ENCODE measurements at regions not wholly inside any gene's neighbourhood (a gene's known extent, or its start where the extent isn't known, plus 50 kb on each side); places are given as distances from the start of the nearest gene placed in this dataset.

DNA sequence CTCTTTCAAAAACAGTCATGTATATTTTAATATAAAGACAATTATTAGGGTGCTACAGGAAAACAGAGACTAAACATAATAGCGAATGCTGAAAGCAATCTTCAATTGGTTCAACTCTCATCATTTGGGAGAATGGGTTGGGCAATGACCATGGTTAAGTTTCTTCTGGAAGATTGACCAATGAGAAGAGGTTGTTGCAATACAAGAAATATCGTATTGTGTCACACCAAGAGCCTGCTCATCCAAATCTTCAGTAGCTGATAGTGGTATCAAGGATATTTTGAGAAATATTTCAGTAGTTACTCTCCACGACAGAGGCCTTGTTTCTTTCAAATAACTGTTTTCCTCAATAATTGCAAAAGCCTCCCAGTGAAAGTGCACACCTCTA lies 83.0 kb upstream of the FNDC3A start:
- DNase-seq: peak; percentile 75

- DNase-seq: peak; percentile 82
These were observed 79.4 kb upstream of the FNDC3A start for GRCh38 chr13:48896312-48896711.

DNA sequence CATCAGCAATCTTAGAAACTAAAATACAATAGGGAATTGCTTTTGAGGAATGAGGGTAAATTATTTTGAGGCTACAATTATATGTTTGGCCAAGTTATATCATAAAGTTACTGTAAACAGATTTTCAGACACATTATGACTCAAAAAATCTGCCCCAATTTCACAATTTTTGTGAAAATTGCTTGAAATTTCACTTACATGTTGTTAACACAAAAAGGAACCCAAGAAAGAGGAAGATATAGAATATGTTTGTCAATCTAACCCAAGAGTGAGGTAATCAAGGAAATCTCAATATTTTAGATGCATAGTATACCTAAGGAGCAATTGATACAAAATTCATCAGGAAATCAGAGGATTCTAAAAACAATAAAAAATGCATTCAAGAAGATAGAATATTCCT lies 73.9 kb upstream of the FNDC3A start:
- peak; percentile 98 for DNase-seq

DNA sequence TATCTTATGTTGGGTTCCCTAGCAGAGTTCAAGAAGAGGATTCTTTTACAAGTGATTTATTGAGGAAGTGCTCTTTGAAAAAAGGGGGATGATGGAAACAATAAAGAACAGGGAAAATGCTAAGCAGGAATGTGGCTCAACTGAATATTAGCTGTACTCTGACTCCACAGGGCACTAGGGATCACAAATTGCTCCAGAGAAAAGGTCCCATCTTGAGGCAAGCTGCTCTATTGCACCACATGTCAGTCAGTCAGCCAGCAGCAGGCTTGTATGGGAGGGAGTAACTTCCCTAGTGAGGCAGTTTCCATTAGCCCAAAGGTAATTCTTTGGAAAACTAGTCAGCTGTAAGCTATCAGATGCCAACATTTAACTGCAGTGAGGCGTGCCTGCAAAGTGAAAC lies 73.3 kb upstream of the FNDC3A start:
- peak; percentile 87 for DNase-seq

GRCh38 chr13:48904668-48905290 lies 70.9 kb upstream of the FNDC3A start:
- DNase-seq: no peak

DNA sequence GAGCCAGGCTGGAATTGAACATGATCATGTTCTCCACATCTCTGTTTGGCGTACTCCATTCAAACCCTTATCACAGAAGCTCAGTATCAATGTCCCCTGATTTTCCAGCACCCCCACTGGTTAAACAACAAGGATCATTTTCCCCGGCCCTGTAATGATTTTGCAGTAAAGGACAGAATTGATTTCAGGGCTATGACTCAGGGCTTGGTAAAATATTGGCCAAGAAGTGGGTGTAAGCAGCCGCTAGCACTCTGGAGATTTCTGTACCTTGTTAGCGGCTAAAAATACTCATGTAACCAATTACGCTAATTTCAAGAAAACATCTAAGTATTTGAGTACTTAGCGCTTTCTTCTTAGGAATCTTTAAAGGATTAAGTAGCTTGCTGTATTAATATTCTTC lies 69.5 kb upstream of the FNDC3A start:
- no peak for DNase-seq

DNA sequence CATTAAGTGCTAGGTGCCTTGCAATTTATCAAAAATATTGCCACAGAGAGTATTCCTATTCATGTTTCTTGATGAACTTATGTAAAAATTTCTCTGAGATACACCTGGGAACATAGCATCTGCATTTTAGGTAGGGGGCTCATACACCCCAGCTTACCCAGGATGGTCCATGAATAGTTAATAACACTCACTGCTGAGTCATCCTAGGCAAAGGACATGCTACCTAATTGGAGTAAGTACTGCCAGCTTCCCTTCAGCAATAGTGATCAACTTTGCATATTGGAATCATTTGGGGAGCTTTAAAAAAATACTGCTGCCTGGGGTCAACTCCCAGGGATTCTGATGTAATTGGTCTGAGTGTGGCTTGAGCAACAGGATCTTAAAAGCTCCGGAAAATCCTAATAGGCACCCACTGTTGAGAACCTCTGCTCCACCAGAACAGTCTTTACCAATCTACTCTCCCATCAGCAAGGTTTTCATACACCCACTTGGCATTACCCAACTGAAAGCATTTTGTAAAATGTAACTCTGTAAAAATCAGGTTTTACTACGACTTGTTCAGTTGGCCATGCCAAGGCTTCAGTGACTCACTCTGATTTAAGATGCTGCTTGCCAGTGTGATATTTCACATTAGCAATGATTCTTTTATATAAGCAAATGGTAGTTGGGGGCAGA lies 67.2 kb upstream of the FNDC3A start:
- peak; percentile 30 for DNase-seq

- DNase-seq: no peak
These were observed 66.7 kb upstream of the FNDC3A start for GRCh38 chr13:48909056-48909389.

DNA sequence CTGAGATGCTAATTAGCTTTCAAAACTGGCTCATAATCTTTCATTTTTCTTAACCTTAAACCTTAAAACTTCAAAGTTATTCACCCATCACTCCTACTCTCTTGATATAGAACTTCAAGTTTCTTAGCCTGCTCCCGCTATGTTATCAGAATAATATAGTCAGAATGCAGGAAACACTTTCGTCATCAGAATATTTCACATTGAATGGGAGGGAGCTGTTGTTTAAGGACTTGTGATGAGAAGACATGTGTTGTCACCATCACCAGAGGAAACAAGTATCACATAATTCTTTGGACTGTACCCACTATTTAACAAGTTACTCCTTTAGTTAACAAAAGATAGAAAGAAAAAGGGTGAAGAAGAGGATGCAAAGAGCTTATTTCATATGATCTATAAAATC lies 65.0 kb upstream of the FNDC3A start:
- peak; percentile 54 for DNase-seq

GRCh38 chr13:48919751-48920150 lies 56.0 kb upstream of the FNDC3A start:
- no peak for DNase-seq

DNA sequence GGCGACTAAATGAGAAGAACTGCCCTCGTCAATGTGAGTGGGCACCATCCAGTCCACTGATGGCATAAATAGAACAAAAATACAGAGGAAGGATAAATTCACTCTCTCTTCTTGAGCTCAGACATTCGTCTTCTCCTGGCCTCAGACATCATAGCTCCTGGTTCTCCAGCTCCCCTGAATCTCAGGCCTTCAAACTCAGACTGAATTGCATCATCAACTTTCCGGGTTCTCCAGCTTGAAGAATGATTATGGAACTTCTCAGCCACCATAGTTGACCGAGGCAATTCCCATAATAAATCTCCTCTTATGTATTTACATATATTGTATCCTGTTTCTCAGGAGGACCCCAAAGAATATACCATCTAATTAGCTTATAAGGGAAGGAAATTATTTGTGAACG lies 55.0 kb upstream of the FNDC3A start:
- DNase-seq: no peak

DNA sequence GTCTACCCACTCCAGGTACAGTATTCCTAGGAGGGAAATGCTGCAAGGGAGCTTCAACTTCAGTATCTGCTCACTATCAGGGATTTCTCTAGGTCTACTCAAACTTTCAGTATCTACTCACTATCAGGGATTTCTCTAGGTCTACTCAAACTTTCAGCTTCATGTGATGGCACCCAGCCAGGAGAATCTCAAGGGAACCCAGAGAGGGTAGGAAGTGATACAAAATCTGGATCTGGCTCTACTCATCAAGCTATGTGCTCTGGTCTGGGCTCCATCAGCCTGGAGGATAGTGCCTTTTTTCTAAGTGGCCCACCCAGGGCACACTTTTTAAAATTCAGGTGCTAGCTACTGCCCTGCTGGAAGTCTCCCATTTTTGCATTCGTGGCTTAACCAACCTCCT lies 52.3 kb upstream of the FNDC3A start:
- DNase-seq: no peak

DNA sequence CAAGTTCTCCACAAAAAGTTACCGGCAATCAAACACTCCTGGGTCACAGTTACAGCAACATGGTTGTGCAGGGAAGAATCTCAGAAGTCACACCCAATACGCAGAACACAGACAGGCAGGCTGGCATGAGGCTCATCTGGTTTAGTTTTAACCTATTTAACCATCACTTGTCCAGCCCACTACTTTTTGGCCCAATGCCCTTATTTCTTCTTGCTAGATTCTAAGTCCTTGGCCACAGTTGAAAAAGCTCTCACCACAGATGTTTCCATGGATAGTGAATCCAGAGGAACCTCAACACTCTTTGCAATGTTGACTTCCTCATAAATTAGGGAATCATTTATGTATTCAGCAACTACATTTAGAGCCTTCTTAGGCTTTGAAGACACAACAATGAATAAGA lies 50.7 kb upstream of the FNDC3A start:
- DNase-seq: no peak

Data from inflammatory macrophage treated with lipopolysaccharide for 4 hours (primary cell).